ENCODE measurements at regions not wholly inside any gene's neighbourhood (a gene's known extent, or its start where the extent isn't known, plus 50 kb on each side); places are given as distances from the start of the nearest gene placed in this dataset.

- H3K27ac Mint-ChIP-seq, result no peak overlapping the region
Measured at GRCh38 chr18:43651057-43651456, 373.8 kb upstream of the SYT4 start.

DNA sequence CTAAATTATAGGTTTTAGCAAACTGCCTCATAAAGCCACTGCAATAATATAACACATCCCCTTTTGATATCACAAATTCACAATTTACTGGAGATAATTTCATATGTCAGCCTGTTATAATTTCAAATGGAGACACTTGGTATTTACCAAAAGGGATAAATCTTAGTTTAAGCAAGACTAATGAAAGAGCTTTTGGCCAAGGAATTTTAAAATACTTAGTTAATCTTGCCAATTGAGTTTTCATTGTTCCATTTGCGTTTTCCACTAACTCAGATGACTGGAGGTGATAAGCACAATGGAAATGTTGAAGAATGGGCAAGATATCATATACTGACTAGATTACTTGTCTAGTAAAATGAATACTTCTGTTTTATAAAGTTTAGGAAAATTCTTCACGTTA, 379.3 kb upstream of the SYT4 start:
- POLR2A ChIA-PET, result no interaction called here
- CTCF ChIA-PET, result no interaction called here
- Mint-ChIP-seq H3K27ac (no peak overlapping the region), H3K4me3 (no peak overlapping the region), H3K4me1 (ENCODE audit: low read depth) (no peaks in the 10 kb centered on the region), H3K27me3 (no peaks in the 10 kb centered on the region), H3K36me3 (ENCODE audit: low read depth) (no peaks in the 10 kb centered on the region), H3K9me3 (peaks cover 2% of the 10 kb centered on the region)
- Histone ChIP-seq H3K4me3 (ENCODE audit: low read length) (no peak overlapping the region), H3K4me1 (ENCODE audit: insufficient read depth, low read length) (no peaks in the 10 kb centered on the region), H3K9me3 (ENCODE audit: control insufficient read depth in 1 of 2, insufficient read depth in 1 of 2, low read length in 2 of 2) (no peaks in the 10 kb centered on the region), H3K27ac (ENCODE audit: low read depth in 1 of 2, low read length in 2 of 2) (no peak overlapping the region), H3K27me3 (ENCODE audit: control insufficient read depth in 1 of 2, insufficient read depth in 2 of 2, low read length in 2 of 2) (no peaks in the 10 kb centered on the region), H3K36me3 (ENCODE audit: insufficient read depth, low read length) (no peaks in the 10 kb centered on the region)
- DNase-seq, result no peak
- intact Hi-C loops (cut with DNase I, micrococcal nuclease), result no loop called here
- TF ChIP-seq, protein P1, sequence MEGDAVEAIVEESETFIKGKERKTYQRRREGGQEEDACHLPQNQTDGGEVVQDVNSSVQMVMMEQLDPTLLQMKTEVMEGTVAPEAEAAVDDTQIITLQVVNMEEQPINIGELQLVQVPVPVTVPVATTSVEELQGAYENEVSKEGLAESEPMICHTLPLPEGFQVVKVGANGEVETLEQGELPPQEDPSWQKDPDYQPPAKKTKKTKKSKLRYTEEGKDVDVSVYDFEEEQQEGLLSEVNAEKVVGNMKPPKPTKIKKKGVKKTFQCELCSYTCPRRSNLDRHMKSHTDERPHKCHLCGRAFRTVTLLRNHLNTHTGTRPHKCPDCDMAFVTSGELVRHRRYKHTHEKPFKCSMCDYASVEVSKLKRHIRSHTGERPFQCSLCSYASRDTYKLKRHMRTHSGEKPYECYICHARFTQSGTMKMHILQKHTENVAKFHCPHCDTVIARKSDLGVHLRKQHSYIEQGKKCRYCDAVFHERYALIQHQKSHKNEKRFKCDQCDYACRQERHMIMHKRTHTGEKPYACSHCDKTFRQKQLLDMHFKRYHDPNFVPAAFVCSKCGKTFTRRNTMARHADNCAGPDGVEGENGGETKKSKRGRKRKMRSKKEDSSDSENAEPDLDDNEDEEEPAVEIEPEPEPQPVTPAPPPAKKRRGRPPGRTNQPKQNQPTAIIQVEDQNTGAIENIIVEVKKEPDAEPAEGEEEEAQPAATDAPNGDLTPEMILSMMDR (IDR thresholded peaks at IDR 0.05), result no peak
- ATAC-seq (ENCODE audit: poor library complexity), result no peak

More at GRCh38 chr18:43651057-43651456, 373.8 kb upstream of the SYT4 start:
- TF ChIP-seq, protein P1 (IDR thresholded peaks at IDR 0.05), result no peak
- Histone ChIP-seq H3K4me1 (ENCODE audit: insufficient read depth, low read length) (no peaks in the 10 kb centered on the region), H3K27ac (ENCODE audit: low read depth in 1 of 2, low read length in 2 of 2) (no peak overlapping the region), H3K9me3 (ENCODE audit: control insufficient read depth in 1 of 2, insufficient read depth in 1 of 2, low read length in 2 of 2) (no peaks in the 10 kb centered on the region), H3K36me3 (ENCODE audit: insufficient read depth, low read length) (no peaks in the 10 kb centered on the region), H3K4me3 (ENCODE audit: low read length) (no peak overlapping the region), H3K27me3 (ENCODE audit: control insufficient read depth in 1 of 2, insufficient read depth in 2 of 2, low read length in 2 of 2) (no peaks in the 10 kb centered on the region)
- Mint-ChIP-seq H3K27me3 (no peaks in the 10 kb centered on the region), H3K36me3 (ENCODE audit: low read depth) (no peaks in the 10 kb centered on the region), H3K9me3 (peaks cover 2% of the 10 kb centered on the region), H3K4me3 (no peak overlapping the region), H3K4me1 (ENCODE audit: low read depth) (no peaks in the 10 kb centered on the region)
- DNase-seq, result no peak
- intact Hi-C loops (cut with DNase I, micrococcal nuclease), result no loop called here
- ChIA-PET CTCF (no interaction called here), POLR2A (no interaction called here)
- no peak for ATAC-seq (ENCODE audit: poor library complexity)

- Histone ChIP-seq H3K27ac (ENCODE audit: low read depth in 1 of 2, low read length in 2 of 2) (no peak overlapping the region), H3K27me3 (ENCODE audit: control insufficient read depth in 1 of 2, insufficient read depth in 2 of 2, low read length in 2 of 2) (no peaks in the 10 kb centered on the region), H3K4me1 (ENCODE audit: insufficient read depth, low read length) (no peaks in the 10 kb centered on the region), H3K4me3 (ENCODE audit: low read length) (no peak overlapping the region), H3K36me3 (ENCODE audit: insufficient read depth, low read length) (no peaks in the 10 kb centered on the region), H3K9me3 (ENCODE audit: control insufficient read depth in 1 of 2, insufficient read depth in 1 of 2, low read length in 2 of 2) (no peaks in the 10 kb centered on the region)
- DNase-seq (no peak), ATAC-seq (ENCODE audit: poor library complexity) (no peak)
- ChIA-PET POLR2A (no interaction called here), CTCF (no interaction called here)
- TF ChIP-seq, protein P1 (IDR thresholded peaks at IDR 0.05), result no peak
- Mint-ChIP-seq H3K9me3 (peaks cover 1% of the 10 kb centered on the region), H3K27ac (no peak overlapping the region), H3K36me3 (ENCODE audit: low read depth) (no peaks in the 10 kb centered on the region), H3K4me1 (ENCODE audit: low read depth) (no peaks in the 10 kb centered on the region), H3K27me3 (no peaks in the 10 kb centered on the region), H3K4me3 (no peak overlapping the region)
- intact Hi-C loops (cut with DNase I, micrococcal nuclease), result no loop called here
Measured at GRCh38 chr18:43661570-43661969, 384.3 kb upstream of the SYT4 start.
